HG03066 (cell line): ENCODE measurements at regions not wholly inside any gene's neighbourhood (a gene's known extent, or its start where the extent isn't known, plus 50 kb on each side); places are given as distances from the start of the nearest gene placed in this dataset.

Experiments
- ATAC-seq: cut with Tn5 transposase; IDR thresholded peaks from one replicate; pipeline ENCODE4 v1.9.1; 2021; ENCODE audit warnings: low read depth; ENCODE audit not compliant: unreplicated experiment

DNA sequence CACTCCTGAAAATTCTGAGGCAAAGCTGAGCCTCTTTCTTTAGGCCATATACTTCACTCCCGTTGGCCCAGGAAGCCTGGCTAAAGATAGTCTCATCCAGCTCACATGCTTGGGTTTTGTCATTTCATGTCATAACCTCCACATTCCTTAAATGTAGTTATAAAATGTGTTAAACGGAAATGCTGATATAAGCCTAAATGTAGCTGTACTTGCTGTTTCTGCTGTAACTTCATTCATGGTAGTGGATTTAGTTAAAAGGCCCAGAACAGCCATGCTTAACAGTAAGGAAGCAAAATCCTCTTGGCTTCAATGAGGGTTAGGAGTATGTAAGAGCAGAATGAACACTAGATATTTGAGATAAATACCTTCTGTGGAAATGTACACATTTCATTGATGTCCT, 135.8 kb upstream of the TMEM161B start:
- ATAC-seq = no peak

DNA sequence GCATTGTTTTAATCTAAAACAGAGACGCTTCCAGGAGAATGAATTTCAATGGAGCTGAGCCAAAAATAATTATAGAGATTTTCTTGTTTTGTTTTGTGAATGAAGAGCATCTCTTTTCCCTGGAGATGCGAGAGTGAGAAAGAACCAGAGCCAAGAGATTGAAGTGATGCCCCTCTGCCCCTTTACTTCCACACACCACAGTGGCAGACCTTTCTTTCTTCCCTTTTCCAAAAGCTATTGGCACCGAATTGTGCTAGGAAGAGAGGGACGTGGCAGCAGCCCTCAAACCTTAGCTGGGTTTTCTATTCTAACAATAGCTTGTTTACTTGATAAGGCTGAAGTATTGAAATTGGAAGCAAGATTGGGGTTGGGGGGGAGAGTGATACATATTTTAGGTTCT, 133.0 kb upstream of the TMEM161B start:
- ATAC-seq = no peak

DNA sequence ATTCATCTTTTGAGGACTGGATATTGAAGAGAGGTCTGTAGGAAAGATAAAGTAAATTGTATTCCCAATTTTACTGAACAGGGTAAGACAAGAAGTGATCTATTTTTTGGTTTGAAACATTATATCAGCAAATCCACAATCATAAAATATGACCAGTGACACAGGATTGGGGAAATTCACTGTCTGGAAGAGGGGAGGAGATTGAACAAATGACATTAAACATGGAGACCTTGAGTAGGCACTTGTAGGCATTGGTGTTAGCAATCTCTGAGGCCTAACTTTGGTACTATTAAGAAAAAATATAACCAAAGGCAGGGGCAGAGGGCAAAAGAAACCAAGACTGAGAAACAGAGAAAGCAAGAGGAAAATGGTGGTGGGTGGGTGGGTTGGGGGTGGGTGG, 132.6 kb upstream of the TMEM161B start:
- ATAC-seq = no peak

DNA sequence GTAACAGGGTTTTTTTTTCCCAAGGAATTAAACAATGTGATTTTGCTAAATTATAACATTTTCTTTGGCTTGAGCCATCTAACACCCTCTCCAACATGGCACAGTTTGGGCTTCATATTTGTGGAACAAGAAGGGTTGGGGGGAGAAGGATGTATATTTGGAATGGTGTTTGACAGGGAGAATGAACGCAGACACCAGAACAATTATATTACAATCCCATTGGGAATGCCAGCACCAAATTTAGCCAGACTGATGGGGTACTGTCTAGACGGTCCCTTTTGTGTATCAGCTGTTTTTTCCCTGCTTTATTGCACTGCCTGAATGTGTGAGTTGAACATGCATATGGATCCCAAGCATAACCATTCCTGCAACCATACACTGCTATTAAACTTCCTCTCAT, 130.9 kb upstream of the TMEM161B start:
- no peak for ATAC-seq

DNA sequence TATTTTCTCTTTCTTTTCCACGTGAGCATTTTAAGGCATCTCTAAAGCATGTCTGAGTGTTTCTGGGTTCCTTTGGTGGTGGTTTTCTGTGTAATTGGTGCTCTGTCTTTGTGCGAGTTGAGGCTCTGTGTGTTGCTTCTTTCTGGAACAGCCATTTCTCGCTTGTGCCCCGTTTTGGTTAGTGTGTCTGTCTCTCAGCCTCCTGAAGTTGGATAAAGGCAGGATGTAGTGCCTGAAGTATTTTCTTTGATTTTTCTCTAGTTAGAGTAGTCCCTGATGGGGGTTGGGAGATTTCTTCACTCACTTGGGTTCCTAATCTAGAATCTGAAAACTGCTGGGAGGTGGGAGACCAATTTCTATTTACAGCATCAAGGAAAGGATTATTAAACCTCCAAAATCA, 129.7 kb upstream of the TMEM161B start:
- ATAC-seq = no peak

DNA sequence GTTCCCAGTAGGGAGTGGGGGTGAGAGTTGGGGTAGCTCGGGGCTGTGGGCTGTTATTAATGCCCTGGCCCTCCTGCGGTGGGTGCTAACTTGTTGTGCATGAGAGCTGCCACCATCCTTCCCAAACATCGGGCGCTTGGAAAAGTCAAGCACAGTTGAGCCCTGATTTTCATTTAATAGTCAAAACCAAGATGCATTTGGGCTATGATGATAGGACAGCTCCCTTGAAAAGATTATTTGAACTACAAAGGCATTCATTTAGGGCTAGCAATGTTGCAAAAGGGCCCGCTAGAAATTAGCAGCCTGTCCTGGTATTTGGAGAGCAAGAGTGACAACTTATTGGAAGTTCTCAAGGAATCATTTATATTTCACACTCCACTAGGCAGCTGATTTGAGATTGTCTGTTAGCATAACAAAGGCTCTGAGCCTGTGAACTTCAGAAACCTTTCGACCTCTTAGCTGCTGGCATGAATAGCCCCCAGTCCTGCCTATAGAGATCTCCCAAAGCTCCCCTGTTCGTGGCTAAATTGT, 128.2 kb upstream of the TMEM161B start:
- no peak for ATAC-seq

DNA sequence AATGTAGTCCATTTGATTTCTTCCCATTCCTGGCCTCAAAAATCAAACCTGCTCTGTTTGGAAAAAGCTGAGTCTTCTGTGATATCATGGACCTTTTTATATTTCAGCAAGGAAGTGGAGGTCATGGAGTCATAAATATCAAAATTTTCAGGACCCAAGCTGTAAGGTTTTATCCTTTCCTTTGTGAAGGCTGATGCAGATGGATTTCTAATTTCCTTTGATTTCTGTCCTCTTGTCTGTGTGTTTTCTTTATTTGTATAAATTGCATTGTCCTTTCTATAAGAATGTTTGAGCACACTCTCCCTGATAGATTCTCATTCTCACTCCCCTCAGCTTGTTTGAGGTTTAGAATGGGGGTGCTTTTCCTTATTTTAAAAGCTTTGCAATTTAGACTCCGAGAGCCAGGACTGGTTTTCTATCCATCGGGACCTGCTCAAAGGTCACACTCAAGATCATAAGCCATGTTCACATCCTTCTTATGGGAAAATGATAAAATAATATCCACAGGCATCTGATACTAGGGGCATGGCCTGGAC, 127.4 kb upstream of the TMEM161B start:
- ATAC-seq = no peak

DNA sequence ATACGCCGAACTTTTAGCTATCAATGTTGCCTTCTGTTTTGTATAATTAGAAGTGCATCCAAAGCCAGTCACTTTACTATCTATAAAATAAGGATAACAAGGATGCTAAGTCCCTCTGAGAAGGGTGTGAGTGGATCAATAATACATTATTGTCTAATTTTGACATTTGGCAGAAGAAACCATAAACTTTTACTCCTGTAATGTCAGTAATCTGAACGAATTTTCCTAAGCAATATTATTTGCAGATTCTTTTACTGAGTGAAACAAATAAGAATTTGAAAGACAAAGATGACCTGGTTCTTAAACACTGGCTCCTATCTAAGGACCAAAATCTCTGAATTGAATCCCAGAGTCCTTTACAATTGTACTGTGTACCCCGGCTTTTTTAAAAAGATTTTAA, 126.6 kb upstream of the TMEM161B start:
- ATAC-seq = no peak

DNA sequence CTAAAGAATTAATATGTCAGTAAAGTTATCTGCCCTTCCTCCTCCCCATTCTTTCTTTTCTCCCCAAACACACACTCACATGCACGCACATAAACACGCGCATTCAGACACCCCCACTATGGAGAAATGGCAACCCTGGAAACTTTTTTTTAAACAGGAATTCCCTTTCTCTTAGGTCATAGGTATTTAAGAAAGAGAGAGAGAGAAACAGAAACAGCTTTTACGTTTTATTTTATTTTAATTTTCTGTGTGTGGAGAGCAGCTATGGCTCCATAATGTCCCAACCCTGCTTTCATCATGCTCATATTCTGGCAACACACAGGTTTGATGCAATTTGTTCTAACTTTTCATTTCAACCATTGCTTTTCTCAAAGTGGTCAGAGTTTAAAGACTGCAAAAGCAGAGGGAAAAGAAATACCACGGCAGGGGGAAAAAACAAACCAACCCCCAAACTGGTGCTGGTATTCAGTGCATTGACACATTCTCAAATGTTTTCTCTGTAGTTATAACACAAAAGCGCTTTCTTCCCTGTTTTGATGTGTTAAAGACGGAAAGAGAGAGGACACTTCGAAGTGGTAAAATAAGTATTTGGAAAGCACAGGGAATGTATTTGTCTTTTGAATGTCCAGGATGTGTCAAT, 126.0 kb upstream of the TMEM161B start:
- no peak for ATAC-seq

DNA sequence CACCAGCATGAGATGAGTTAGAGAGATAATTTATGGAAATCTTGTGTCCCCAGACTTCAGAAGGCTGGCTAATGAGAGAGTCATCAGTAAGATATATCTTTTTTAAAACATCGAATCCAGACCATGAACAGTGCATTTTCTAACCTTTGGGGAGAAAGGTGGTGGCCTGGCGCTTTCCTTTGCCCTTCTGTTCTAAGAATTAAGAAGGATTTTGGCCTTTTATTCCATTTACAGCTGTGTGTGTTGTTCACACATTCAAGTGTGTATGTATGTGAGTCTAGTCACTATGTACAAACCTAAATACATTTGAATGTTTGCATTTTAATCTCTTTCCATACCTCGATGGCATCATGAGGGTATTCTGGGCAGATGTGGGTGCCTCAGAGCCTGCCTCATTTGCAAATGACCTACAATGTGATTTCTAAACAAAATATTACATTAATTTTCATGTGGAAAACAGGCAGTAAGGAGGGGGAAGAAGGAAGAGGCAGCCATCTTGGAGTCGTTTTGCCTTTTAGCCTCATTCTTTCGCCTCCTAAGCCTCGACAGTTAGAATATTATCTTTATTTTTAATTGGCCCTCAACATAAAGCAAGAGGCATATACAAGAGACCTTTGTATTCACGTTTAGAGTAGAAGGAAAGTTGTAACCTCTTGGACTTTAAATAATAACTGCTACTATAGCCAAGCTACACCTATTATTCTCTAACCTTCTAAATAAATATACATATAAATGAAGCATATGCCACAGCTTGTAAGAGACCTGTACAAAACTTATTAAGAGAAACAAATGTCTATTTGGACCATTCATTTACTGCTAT, 125.3 kb upstream of the TMEM161B start:
- no peak for ATAC-seq

DNA sequence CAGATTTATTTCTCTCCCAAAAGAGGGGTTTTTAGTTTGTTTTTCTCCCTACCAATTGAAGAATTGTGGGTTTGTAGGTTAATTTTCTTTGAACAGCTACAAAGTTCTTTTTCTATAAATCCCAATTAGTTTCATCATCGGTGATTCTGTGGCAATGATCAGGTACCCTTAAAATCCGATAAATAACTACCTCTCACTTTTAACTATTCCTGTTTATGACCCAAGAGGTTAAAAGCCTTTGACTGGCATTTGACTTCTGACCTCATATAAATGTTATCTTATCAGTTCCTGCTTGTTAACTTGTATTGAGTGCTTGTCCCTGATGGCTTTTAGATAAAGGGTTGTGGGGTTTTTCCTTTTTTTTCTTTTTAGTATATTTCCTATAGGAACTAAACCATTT, 124.4 kb upstream of the TMEM161B start:
- no peak for ATAC-seq

DNA sequence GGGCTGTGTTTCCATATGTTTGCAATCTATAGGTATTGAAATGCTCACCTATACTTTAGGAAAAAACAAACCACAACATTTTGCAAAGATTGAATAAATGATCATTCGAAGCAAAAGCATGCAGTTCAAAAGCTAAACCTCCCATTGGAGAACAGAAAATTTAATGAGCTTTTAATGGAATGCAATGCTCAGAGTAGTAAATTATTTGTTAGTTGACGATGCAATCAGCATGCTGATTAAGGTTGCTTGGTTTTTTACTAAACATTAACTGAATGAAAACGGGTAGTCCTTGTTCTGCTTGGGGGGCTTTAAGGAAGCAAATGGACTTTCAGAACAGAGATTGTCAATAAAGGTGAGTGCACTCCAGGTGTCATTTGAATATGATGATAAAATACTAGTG, 123.3 kb upstream of the TMEM161B start:
- ATAC-seq = no peak

DNA sequence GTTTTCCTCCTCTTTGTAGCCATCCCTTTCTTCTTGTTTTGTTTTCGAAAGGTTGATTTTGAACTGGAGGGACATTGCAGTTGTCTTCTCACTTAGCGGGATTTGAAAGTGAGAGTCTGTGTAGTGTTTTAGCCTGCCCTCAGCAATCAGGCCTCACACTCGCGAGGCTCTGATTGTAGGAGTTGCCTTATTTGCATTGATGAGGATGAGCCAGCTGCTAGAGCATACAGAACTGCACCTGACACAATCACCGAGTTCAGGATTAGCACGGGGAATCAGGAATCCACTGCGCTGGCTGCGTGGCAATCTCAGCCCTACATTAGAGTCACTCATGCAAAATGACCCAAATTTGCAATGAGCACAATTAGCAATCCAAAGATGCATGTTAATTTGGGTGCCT, 122.5 kb upstream of the TMEM161B start:
- no peak for ATAC-seq

DNA sequence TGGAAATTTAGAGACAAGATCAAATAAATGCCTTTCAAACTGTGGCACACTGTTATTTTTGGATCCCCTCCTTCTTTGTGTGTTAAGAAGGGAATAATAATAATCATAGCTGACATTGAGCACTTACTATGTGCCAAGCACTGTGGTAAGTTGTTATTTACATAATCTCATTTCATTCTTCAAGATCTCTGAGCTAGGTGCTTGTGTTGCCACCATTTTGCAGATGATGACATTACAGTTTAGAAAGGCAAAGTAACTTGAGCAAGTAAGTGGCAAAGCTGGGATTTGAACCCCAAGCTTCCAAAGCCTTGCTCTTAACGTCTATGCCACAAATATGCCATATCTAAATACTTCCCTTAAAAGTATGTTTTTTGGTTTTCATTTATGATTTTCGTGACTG, 121.8 kb upstream of the TMEM161B start:
- ATAC-seq = no peak

DNA sequence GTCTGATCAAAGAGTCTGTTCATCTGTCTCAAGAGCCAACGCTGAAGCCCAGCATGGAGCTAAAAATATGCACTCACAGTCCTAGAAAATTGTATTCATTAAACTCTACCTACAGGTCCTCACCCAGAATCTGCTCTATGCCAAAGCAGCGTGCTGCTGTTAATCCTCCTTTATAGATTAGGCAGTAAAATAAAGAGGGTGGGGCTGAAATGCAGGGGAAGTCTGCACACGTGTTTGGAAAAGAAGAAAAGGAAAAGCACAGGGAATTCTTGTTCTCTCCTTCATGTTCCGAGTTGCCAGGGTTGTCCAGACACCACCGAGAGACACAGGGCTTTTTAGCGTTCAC, 121.4 kb upstream of the TMEM161B start:
- no peak for ATAC-seq

DNA sequence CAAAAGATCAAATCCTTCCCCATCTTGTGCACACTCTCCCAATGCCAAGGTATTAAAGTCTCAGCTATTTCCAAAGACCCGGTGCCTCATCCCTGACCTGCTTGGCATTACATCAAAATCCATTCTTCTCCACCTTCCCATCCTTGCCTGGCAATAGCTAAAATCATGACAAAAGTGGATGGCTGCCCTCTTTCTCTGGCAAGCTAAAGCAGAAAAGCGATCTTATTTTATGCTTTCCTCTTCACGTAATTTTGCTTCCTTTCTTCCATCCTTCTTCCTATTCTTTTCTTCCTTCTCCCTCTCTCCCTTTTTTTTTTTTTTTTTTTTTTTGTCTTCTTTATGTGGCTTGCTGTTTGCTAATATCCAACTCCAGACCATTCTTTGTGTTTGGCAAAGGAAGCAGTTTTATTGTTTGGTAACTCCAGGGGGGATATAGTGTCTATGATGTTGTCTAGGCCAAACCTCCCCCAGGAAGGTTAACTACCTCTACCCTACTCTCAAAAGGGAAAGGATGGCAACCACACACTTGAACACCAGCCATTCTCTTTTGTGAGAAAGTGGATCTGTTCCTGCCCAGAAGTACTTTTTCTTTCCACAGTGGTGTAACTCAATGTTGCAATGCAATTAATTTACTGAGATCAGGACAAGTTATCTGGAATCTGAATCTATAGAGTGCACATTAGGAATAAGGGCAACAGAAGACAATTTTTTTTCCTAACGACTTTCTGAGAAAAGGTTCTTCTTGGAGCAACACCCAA, 120.9 kb upstream of the TMEM161B start:
- no peak for ATAC-seq

DNA sequence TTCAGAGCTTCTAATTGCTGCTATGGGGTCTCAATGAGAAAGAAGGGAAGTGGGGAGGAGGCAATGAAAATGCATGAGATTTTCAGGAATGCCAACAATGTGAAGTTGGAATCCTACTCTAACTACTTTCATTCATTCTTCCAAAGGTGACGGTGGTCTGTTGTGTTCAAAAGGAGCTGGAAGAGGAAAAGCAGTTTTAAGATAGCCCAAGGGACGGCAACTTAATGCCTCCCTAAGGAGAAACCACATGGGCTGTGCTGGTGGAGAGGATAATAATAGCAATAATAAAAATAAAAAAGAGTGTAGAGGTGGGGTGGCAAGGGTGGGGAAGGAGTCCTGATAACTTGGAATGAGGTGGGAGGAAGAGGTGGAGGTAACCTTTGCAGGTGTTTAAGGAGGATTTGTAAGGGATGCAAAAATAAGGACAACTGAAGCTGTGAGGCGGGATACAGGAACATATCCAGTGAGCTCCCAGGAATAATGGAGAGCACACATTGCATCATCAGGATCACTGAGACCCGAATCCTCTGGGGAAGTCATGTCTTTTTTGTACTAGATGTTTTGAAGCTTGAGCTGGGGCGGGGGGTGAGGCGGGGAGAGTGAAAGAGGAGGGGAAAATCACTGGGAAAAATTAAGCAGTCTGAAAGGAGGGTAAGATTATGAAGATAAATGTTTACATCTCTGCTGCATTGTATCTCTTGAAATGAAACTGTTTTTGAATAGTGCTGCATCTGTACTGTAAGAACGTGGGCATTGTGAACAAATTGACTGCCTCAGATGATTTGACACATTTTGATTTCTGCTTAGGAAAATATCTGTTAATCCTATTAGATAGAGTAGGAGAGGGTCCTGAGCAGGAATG, 120.1 kb upstream of the TMEM161B start:
- ATAC-seq = no peak

DNA sequence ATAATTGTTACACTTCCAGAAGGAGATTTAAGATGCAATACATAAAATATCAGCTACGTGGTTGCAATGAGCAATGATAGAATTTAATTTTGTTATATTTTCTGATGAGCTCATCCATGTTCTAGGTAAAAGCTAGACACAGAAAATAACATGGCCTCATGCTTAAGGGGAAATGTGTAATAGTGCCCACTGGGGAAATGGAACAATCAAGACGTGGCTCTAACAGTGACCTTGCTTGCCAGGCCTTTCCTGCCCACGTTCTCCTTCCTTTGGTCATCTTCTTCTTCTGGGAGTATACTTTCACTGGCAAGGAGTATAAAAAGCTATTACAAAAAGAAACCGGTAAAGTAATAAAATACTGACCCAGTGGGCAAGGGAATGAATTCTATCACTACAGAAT, 116.2 kb upstream of the TMEM161B start:
- no peak for ATAC-seq

DNA sequence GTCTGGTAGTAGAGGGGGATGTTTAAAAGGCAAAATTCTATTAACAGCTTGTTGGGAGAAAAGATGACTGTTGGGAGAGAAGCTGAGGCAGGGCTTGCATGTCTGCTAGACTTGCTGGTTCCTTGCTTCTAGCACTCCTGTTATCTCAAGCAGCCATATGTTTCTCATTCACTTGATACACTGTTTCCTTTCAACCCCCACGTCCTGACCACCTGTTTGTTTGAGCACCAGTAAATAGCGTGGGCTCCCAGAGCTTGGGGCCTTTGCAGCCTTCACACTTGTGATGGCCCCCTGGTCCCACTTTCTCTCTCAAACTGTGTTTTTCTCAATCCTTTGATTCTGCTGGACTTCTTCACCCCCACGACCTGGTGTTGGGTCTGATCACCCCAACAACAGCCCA, 111.7 kb upstream of the TMEM161B start:
- ATAC-seq = no peak
